ENCODE measurements at regions not wholly inside any gene's neighbourhood (a gene's known extent, or its start where the extent isn't known, plus 50 kb on each side); places are given as distances from the start of the nearest gene placed in this dataset.
"Not testable (repeated sequence)": the region's sequence is repeated elsewhere in the genome, so short reads cannot be mapped to it uniquely, and the experiment has no call there.

GRCh38 chr3:152587861-152588260 is 247.1 kb upstream of the P2RY1 start:
- no peak for ATAC-seq
- DNase-seq = no peak
- ChIA-PET POLR2A (no interaction called here), CTCF (no interaction called here)
- Mint-ChIP-seq H3K27ac (no peak overlapping the region), H3K9me3 (no peaks in the 10 kb centered on the region), H3K4me3 (no peak overlapping the region), H3K27me3 (peaks cover 2% of the 10 kb centered on the region), H3K36me3 (ENCODE audit: low read depth) (no peaks in the 10 kb centered on the region), H3K4me1 (ENCODE audit: low read depth) (no peaks in the 10 kb centered on the region)
- TF ChIP-seq, protein P1, sequence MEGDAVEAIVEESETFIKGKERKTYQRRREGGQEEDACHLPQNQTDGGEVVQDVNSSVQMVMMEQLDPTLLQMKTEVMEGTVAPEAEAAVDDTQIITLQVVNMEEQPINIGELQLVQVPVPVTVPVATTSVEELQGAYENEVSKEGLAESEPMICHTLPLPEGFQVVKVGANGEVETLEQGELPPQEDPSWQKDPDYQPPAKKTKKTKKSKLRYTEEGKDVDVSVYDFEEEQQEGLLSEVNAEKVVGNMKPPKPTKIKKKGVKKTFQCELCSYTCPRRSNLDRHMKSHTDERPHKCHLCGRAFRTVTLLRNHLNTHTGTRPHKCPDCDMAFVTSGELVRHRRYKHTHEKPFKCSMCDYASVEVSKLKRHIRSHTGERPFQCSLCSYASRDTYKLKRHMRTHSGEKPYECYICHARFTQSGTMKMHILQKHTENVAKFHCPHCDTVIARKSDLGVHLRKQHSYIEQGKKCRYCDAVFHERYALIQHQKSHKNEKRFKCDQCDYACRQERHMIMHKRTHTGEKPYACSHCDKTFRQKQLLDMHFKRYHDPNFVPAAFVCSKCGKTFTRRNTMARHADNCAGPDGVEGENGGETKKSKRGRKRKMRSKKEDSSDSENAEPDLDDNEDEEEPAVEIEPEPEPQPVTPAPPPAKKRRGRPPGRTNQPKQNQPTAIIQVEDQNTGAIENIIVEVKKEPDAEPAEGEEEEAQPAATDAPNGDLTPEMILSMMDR (IDR thresholded peaks at IDR 0.05) = no peak
- intact Hi-C loops (cut with micrococcal nuclease) = no loop called here

GRCh38 chr3:152589644-152590043 is 245.3 kb upstream of the P2RY1 start:
- peaks cover 2% of the 10 kb centered on the region for H3K27me3 Mint-ChIP-seq
- ATAC-seq (no peak), DNase-seq (no peak)
- POLR2A ChIA-PET = no interaction called here
- H3K9me3 Mint-ChIP-seq = no peaks in the 10 kb centered on the region
- H3K4me1 Mint-ChIP-seq (ENCODE audit: low read depth) = peaks cover 2% of the 10 kb centered on the region
- CTCF ChIA-PET = no interaction called here
- no peaks in the 10 kb centered on the region for H3K36me3 Mint-ChIP-seq (ENCODE audit: low read depth)
- TF ChIP-seq, protein P1 (IDR thresholded peaks at IDR 0.05) = no peak
- no peak overlapping the region for H3K4me3 Mint-ChIP-seq
- H3K27ac Mint-ChIP-seq = no peak overlapping the region
- intact Hi-C loops (cut with micrococcal nuclease) = no loop called here

- H3K27me3 Mint-ChIP-seq = peaks cover 2% of the 10 kb centered on the region
- CTCF ChIA-PET = no interaction called here
- H3K9me3 Mint-ChIP-seq = no peaks in the 10 kb centered on the region
- TF ChIP-seq, protein P1 (IDR thresholded peaks at IDR 0.05) = no peak
- intact Hi-C loops (cut with micrococcal nuclease) = no loop called here
- POLR2A ChIA-PET = no interaction called here
- ATAC-seq = no peak
- no peak for DNase-seq
- H3K4me1 Mint-ChIP-seq (ENCODE audit: low read depth) = peaks cover 9% of the 10 kb centered on the region
- H3K4me3 Mint-ChIP-seq = no peak overlapping the region
- H3K27ac Mint-ChIP-seq = no peak overlapping the region
- H3K36me3 Mint-ChIP-seq (ENCODE audit: low read depth) = no peaks in the 10 kb centered on the region
Observed at GRCh38 chr3:152591515-152591914, 243.4 kb upstream of the P2RY1 start.

DNA sequence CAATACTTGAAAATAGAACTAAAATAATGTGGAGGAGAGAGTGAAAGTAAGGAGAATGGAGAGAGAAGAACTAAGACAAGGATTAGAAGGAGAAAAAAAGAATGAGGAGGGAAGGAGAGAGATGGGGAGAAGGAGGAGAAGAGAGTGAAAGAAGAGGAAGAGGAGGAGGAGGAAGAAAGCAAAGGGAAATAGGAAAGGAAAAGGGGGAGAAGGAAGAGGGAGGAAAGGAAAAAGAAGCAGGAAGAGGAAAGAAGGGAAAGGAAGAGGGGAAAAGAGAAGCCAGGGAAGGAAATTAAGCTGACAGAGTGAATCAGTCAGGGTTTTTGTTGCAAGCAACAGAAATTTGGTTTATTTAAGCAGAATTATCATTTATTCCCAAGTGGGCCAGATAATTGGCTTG is 241.7 kb upstream of the P2RY1 start:
- no peaks in the 10 kb centered on the region for H3K9me3 Mint-ChIP-seq
- ATAC-seq (no peak), DNase-seq (no peak)
- ChIA-PET POLR2A (interaction anchor here (0.9 kb wide), 1 partner anchor 71 kb away, joined by 3 read pairs; no protein-coding TSS in a partner anchor), CTCF (no interaction called here)
- intact Hi-C loops (cut with micrococcal nuclease) = no loop called here
- H3K27ac Mint-ChIP-seq = no peak overlapping the region
- TF ChIP-seq, protein P1 (IDR thresholded peaks at IDR 0.05) = no peak
- peaks cover 14% of the 10 kb centered on the region for H3K4me1 Mint-ChIP-seq (ENCODE audit: low read depth)
- H3K4me3 Mint-ChIP-seq = no peak overlapping the region
- no peaks in the 10 kb centered on the region for H3K36me3 Mint-ChIP-seq (ENCODE audit: low read depth)
- H3K27me3 Mint-ChIP-seq = no peaks in the 10 kb centered on the region

- ATAC-seq = peak; percentile 45
- CTCF ChIA-PET = interaction anchor here (0.6 to 2.2 kb wide), 6 partner anchors 16 to 1232 kb away, joined by 3 to 5 read pairs (median 3); no protein-coding TSS in a partner anchor
- POLR2A ChIA-PET = no interaction called here
Observed at GRCh38 chr3:152595975-152596821, 238.7 kb upstream of the P2RY1 start.

GRCh38 chr3:152596832-152597231 is 238.1 kb upstream of the P2RY1 start:
- H3K9me3 Mint-ChIP-seq; ATAC-seq; DNase-seq; intact Hi-C loops (cut with micrococcal nuclease); H3K27ac Mint-ChIP-seq; H3K4me3 Mint-ChIP-seq; H3K36me3 Mint-ChIP-seq (ENCODE audit: low read depth); H3K27me3 Mint-ChIP-seq: not testable (repeated sequence)
- CTCF ChIA-PET = interaction anchor here (2.2 kb wide), 1 partner anchor 23 kb away, joined by 5 read pairs; no protein-coding TSS in a partner anchor
- peaks cover 14% of the 10 kb centered on the region for H3K4me1 Mint-ChIP-seq (ENCODE audit: low read depth)
- POLR2A ChIA-PET = interaction anchor here (0.5 kb wide), 1 partner anchor 1781 kb away, joined by 3 read pairs; no protein-coding TSS in a partner anchor

More at GRCh38 chr3:152595975-152596821, 238.7 kb upstream of the P2RY1 start:
- DNase-seq = peak; percentile 4
- TF ChIP-seq, protein P1 (IDR thresholded peaks at IDR 0.05) = no peak
- H3K36me3 Mint-ChIP-seq (ENCODE audit: low read depth) = no peaks in the 10 kb centered on the region
- H3K9me3 Mint-ChIP-seq = no peaks in the 10 kb centered on the region
- peak overlapping the region; percentile 36 for H3K27ac Mint-ChIP-seq
- no peak overlapping the region for H3K4me3 Mint-ChIP-seq
- no peaks in the 10 kb centered on the region for H3K27me3 Mint-ChIP-seq
- peaks cover 14% of the 10 kb centered on the region for H3K4me1 Mint-ChIP-seq (ENCODE audit: low read depth)
- intact Hi-C loops (cut with micrococcal nuclease) = no loop called here
